Endothelial cell of umbilical vein (primary cell): ENCODE measurements at regions not wholly inside any gene's neighbourhood (a gene's known extent, or its start where the extent isn't known, plus 50 kb on each side); places are given as distances from the start of the nearest gene placed in this dataset.

Experiments used
- BruUV-seq: library from RNA; stranded (reverse); fragments of 400-500 nt; replicated peaks from 2 replicates; lab custom pipeline; 2021; lab: Mats Ljungman, UMichigan
- CTCF ChIA-PET: fragments of 300-600, 350-600 bp; sonication (Branson Sonifier 250); formaldehyde crosslinking; loops from one replicate; lab custom pipeline; 2021; ENCODE audit warnings: antibody characterized with exemption, inconsistent platforms; lab: Charles Lee
- POLR2A ChIA-PET: fragments of 300-600, 350-600 bp; sonication (Branson Sonifier 250); formaldehyde crosslinking; loops from one replicate; lab custom pipeline; 2021; ENCODE audit warnings: antibody characterized with exemption, inconsistent platforms; lab: Charles Lee
- DNase-seq: peaks from one replicate; pipeline ENCODE4 v3.0.0-alpha.2; 2011; ENCODE audit warnings: low read depth, low spot score
- FAIRE-seq: peaks from 2 replicates; lab custom pipeline; 2011; peaks lifted over from hg19 to GRCh38; lab: Jason Lieb, UNC
- H2AFZ ChIP-seq: 2 replicates; pipeline ENCODE4 v1.6.0; 2012; ENCODE audit warnings: low read depth, low read length, control low read depth, inconsistent platforms
- H3K27ac ChIP-seq: 2 replicates; pipeline ENCODE4 v1.5.1; 2011; ENCODE audit warnings: low read depth, mild to moderate bottlenecking, control low read depth, low read length, moderate library complexity; ENCODE audit not compliant: insufficient read depth
- H3K27me3 ChIP-seq, 2 experiments: 2 replicates each; pipeline versions ENCODE4 v1.6.0 to v1.6.1; 2011; ENCODE audit warnings: low read length in 2 of 2, mixed read lengths in 1 of 2; ENCODE audit not compliant: control insufficient read depth in 2 of 2, insufficient read depth in 2 of 2
- H3K36me3 ChIP-seq, 2 experiments: 2 replicates in 1 of 2; 3 replicates in 1 of 2; pipeline ENCODE4 v1.5.1; 2011; ENCODE audit warnings: low read length in 2 of 2, mild to moderate bottlenecking in 1 of 2, moderate library complexity in 1 of 2; ENCODE audit not compliant: control insufficient read depth in 2 of 2, insufficient read depth in 2 of 2; ENCODE audit errors: extremely low read depth in 1 of 2
- H3K4me1 ChIP-seq: 3 replicates; pipeline ENCODE4 v1.5.1; 2011; ENCODE audit warnings: mild to moderate bottlenecking, low read length; ENCODE audit not compliant: control insufficient read depth, insufficient read depth; ENCODE audit errors: extremely low read depth
- H3K4me2 ChIP-seq: 2 replicates; pipeline ENCODE4 v1.6.1; 2011; ENCODE audit warnings: low read length, control low read depth, mixed read lengths; ENCODE audit not compliant: insufficient read depth
- H3K4me3 ChIP-seq, 3 experiments: fragments of 200-600 bp in 1 of 3; sonication (generic), shearing (Covaris generic) in 1 of 3; replicated peaks in 1 of 3; 2 replicates each; pipeline ENCODE4 v1.5.1; 2011 to 2016; ENCODE audit warnings: control low read depth in 3 of 3, low read length in 3 of 3, mild to moderate bottlenecking in 2 of 3, inconsistent platforms in 1 of 3, low read depth in 1 of 3, moderate library complexity in 1 of 3; ENCODE audit not compliant: insufficient read depth in 1 of 3
- H3K79me2 ChIP-seq: 2 replicates; pipeline ENCODE4 v1.6.0; 2012; ENCODE audit warnings: low read length, inconsistent platforms; ENCODE audit not compliant: control insufficient read depth, insufficient read depth
- H3K9ac ChIP-seq: replicated peaks from 2 replicates; pipeline ENCODE3; 2011; ENCODE audit warnings: low read length, control low read depth; ENCODE audit not compliant: insufficient read depth; ENCODE audit errors: extremely low read depth
- H3K9me1 ChIP-seq: replicated peaks from 3 replicates; pipeline ENCODE4 v1.6.0; 2011; ENCODE audit warnings: mild to moderate bottlenecking, low read length; ENCODE audit not compliant: control insufficient read depth, insufficient read depth; ENCODE audit errors: extremely low read depth
- H3K9me3 ChIP-seq: replicated peaks from 2 replicates; pipeline ENCODE4 v1.5.1; 2012; ENCODE audit warnings: low read length, inconsistent platforms; ENCODE audit not compliant: control insufficient read depth, insufficient read depth
- H4K20me1 ChIP-seq: replicated peaks from 2 replicates; pipeline ENCODE3; 2011; ENCODE audit warnings: mild to moderate bottlenecking, low read length; ENCODE audit not compliant: control insufficient read depth, insufficient read depth; ENCODE audit errors: extremely low read depth
- EZH2 ChIP-seq: IDR thresholded peaks from 2 replicates; pipeline ENCODE4 v1.6.1; 2012; ENCODE audit warnings: borderline replicate concordance, low read depth, mild to moderate bottlenecking, moderate library complexity, low read length, inconsistent platforms; ENCODE audit not compliant: severe bottlenecking
- FOS ChIP-seq: IDR thresholded peaks from 2 replicates; pipeline ENCODE4 v1.6.1; 2011; ENCODE audit warnings: mild to moderate bottlenecking, low read length, moderate library complexity, borderline replicate concordance; ENCODE audit not compliant: insufficient read depth
- GATA2 ChIP-seq: IDR thresholded peaks from 2 replicates; pipeline ENCODE4 v1.7.0; 2011; ENCODE audit warnings: low read depth, mild to moderate bottlenecking, moderate library complexity, mixed read lengths, low read length; ENCODE audit not compliant: insufficient read length, insufficient read depth
- JUN ChIP-seq: IDR thresholded peaks from 2 replicates; pipeline ENCODE4 v1.6.1; 2011; ENCODE audit warnings: borderline replicate concordance, low read depth; ENCODE audit not compliant: insufficient read length, insufficient read depth
- MYC ChIP-seq: IDR thresholded peaks from one replicate; pipeline ENCODE4 v1.6.1; 2011; ENCODE audit warnings: mild to moderate bottlenecking, low read depth, low read length
- POLR2A ChIP-seq: IDR thresholded peaks from 2 replicates; pipeline ENCODE4 v1.6.1; 2012; ENCODE audit warnings: low read depth, mild to moderate bottlenecking, control low read depth, low read length
- POLR2AphosphoS5 ChIP-seq: IDR thresholded peaks from 2 replicates; pipeline ENCODE4 v1.6.1; 2012; ENCODE audit warnings: low read depth, mild to moderate bottlenecking, control low read depth, low read length, moderate library complexity; ENCODE audit not compliant: insufficient read depth
- dilution Hi-C: fragments of 300-500 bp; cut with MboI; formaldehyde crosslinking; loops from one replicate; pipeline ENCODE4 v1.15.0; 2019; ENCODE audit warnings: low sequenced_read_pairs; ENCODE audit not compliant: extremely low pct_ligation_motif_present
- intact Hi-C: fragments of 100-400 bp; cut with micrococcal nuclease; formaldehyde crosslinking; loops from one replicate; pipeline ENCODE4 v1.10.0; 2022
- TF ChIP-seq, protein P1 (sequence below): IDR thresholded peaks from 2 replicates; pipeline ENCODE4 v1.6.1; 2011; ENCODE audit not compliant: insufficient read depth, insufficient read length
- TF ChIP-seq, protein P2 (sequence below), 2 donors: IDR thresholded peaks; 1 replicate in 1 of 2; 2 replicates in 1 of 2; pipeline ENCODE4 v1.5.1; 2011; ENCODE audit warnings: low read length in 2 of 2, mild to moderate bottlenecking in 2 of 2, moderate library complexity in 2 of 2, control low read depth in 1 of 2, inconsistent platforms in 1 of 2, low read depth in 1 of 2; ENCODE audit not compliant: insufficient read depth in 1 of 2; ENCODE audit errors: extremely low read depth in 1 of 2

DNA sequence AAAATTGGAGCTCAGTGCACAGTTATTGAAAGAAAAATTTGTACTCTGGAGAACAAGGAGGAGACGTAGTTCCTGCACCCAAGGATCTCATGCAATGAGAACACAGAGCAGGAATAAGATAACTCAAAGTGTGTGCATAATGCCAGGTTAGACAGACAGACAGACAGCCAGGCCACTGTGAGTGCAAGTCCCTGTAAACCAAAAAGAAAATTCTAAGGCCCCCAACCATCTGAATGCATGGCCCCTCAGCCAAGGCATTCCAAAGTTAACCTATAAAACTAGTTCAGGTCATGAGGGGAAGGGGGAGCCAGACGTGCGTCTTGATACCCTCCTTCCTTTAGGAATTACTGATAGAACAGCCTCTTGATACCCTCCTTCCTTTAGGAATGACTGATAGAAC, 94.5 kb upstream of the ENPP6 start:
- ChIA-PET POLR2A (no interaction called here), CTCF (no interaction called here)
- BruUV-seq: no TSS peak
- Histone ChIP-seq H2AFZ (no peak overlapping the region), H3K9ac (no peak overlapping the region), H3K79me2 (no peaks in the 10 kb centered on the region), H3K4me2 (no peak overlapping the region), H3K36me3 (no peaks in the 10 kb centered on the region), H3K4me1 (no peaks in the 10 kb centered on the region), H3K27ac (no peak overlapping the region), H3K27me3 (peaks cover 0 to 1% of the 10 kb centered on the region in 2 experiments), H3K9me3 (no peaks in the 10 kb centered on the region), H3K9me1 (no peaks in the 10 kb centered on the region), H3K4me3 (no peak overlapping the region), H4K20me1 (no peaks in the 10 kb centered on the region)
- intact Hi-C loops (no loop called here), dilution Hi-C loops (no loop called here)
- DNase-seq: no peak
- no peak for FAIRE-seq
- TF ChIP-seq, protein P1, sequence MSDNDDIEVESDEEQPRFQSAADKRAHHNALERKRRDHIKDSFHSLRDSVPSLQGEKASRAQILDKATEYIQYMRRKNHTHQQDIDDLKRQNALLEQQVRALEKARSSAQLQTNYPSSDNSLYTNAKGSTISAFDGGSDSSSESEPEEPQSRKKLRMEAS: no peak
- TF ChIP-seq POLR2AphosphoS5: no peak
- TF ChIP-seq, protein P2, sequence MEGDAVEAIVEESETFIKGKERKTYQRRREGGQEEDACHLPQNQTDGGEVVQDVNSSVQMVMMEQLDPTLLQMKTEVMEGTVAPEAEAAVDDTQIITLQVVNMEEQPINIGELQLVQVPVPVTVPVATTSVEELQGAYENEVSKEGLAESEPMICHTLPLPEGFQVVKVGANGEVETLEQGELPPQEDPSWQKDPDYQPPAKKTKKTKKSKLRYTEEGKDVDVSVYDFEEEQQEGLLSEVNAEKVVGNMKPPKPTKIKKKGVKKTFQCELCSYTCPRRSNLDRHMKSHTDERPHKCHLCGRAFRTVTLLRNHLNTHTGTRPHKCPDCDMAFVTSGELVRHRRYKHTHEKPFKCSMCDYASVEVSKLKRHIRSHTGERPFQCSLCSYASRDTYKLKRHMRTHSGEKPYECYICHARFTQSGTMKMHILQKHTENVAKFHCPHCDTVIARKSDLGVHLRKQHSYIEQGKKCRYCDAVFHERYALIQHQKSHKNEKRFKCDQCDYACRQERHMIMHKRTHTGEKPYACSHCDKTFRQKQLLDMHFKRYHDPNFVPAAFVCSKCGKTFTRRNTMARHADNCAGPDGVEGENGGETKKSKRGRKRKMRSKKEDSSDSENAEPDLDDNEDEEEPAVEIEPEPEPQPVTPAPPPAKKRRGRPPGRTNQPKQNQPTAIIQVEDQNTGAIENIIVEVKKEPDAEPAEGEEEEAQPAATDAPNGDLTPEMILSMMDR (IDR thresholded peaks at IDR 0.05; ENCODE audit: extremely low read depth in 1 of 2, insufficient read depth in 1 of 2, low read depth in 1 of 2, low read length in 2 of 2): no peak
- no peak for TF ChIP-seq FOS
- TF ChIP-seq EZH2: no peak
- no peak for TF ChIP-seq MYC
- TF ChIP-seq GATA2: no peak
- TF ChIP-seq POLR2A: no peak
- no peak for TF ChIP-seq JUN
